ENCODE measurements at regions not wholly inside any gene's neighbourhood (a gene's known extent, or its start where the extent isn't known, plus 50 kb on each side); places are given as distances from the start of the nearest gene placed in this dataset.

DNA sequence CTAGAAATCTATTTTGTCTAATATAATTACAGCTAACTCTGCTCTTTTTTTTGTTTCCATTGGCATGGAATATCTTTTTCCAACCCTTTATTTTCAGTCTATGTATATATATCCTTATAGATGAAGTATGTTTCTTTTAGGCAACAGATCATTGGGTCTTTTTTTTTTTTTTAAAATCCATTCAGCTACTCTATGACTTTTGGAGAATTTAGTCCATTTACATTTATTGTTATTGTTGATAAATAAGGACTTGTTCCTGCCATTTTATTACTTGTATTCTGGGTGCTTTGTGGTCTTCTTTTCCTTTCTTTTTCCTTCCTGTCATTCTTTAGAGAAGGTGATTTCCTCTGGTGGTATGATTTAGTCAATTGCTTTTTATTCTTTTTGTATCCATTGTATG is 296.8 kb downstream of the SMARCA2 start:
- in situ Hi-C loops (cut with HindIII; ENCODE audit: low pct_ligation_motif_present, low sequenced_read_pairs) = no loop called here
- TF ChIP-seq, protein P1, sequence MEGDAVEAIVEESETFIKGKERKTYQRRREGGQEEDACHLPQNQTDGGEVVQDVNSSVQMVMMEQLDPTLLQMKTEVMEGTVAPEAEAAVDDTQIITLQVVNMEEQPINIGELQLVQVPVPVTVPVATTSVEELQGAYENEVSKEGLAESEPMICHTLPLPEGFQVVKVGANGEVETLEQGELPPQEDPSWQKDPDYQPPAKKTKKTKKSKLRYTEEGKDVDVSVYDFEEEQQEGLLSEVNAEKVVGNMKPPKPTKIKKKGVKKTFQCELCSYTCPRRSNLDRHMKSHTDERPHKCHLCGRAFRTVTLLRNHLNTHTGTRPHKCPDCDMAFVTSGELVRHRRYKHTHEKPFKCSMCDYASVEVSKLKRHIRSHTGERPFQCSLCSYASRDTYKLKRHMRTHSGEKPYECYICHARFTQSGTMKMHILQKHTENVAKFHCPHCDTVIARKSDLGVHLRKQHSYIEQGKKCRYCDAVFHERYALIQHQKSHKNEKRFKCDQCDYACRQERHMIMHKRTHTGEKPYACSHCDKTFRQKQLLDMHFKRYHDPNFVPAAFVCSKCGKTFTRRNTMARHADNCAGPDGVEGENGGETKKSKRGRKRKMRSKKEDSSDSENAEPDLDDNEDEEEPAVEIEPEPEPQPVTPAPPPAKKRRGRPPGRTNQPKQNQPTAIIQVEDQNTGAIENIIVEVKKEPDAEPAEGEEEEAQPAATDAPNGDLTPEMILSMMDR (IDR thresholded peaks at IDR 0.05; ENCODE audit: low read depth, low read length, missing control alignments) = no peak
- no peak overlapping the region for H3K4me3 ChIP-seq (ENCODE audit: low read depth, low read length)
- H3K36me3 ChIP-seq (replicated peaks) = no peaks in the 10 kb centered on the region
- no peak for DNase-seq
- no peaks in the 10 kb centered on the region for H3K27me3 ChIP-seq (replicated peaks)
- H3K27ac ChIP-seq = no peak overlapping the region

DNA sequence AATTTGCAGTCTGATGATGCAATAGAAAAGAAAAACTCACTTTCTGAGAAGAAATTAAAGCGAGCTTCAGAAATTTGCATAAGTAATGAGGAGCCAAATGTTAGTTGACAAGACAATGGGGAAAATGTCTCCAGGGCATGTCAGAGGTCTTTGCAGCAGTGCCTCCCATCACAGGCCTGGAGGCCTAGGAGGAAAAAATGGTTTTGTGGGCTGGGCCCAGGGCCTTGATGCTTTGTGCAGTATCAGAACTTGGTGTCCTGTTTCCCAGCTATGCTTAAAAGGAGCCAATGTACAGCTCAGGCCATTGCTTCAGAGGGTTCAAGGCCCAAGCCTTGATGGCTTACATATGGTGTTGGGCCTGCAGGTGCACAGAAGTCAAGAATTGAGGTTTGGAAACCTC is 298.4 kb downstream of the SMARCA2 start:
- in situ Hi-C loops (cut with HindIII; ENCODE audit: low pct_ligation_motif_present, low sequenced_read_pairs) = no loop called here
- no peak overlapping the region for H3K4me3 ChIP-seq (ENCODE audit: low read depth, low read length)
- no peaks in the 10 kb centered on the region for H3K27me3 ChIP-seq (replicated peaks)
- TF ChIP-seq, protein P1 (IDR thresholded peaks at IDR 0.05; ENCODE audit: low read depth, low read length, missing control alignments) = no peak
- H3K36me3 ChIP-seq (replicated peaks) = no peaks in the 10 kb centered on the region
- no peak for DNase-seq
- H3K27ac ChIP-seq = no peak overlapping the region

DNA sequence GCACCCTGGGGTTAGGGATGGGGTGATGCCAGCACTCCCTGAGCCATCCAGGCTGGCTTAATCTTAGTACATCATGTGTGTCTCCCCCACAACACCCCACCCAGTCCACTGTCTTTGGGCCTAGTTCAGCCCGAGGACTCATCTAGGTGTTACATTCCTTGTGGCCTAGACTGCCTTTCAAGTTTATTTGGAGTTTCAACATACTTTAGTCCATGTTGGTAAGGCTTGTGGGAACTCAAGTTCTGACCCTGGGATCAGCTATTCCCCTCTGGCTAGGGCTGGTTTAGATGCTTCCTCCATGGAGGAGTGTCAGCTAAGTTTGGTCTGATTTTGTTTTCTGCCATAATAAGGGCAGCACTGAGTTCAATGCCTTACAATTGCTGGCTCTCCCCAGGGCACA is 302.4 kb downstream of the SMARCA2 start:
- no peak overlapping the region for H3K4me3 ChIP-seq (ENCODE audit: low read depth, low read length)
- no peaks in the 10 kb centered on the region for H3K36me3 ChIP-seq (replicated peaks)
- H3K27ac ChIP-seq = no peak overlapping the region
- in situ Hi-C loops (cut with HindIII; ENCODE audit: low pct_ligation_motif_present, low sequenced_read_pairs) = no loop called here
- TF ChIP-seq, protein P1 (IDR thresholded peaks at IDR 0.05; ENCODE audit: low read depth, low read length, missing control alignments) = no peak
- no peak for DNase-seq
- H3K27me3 ChIP-seq (replicated peaks) = no peaks in the 10 kb centered on the region

DNA sequence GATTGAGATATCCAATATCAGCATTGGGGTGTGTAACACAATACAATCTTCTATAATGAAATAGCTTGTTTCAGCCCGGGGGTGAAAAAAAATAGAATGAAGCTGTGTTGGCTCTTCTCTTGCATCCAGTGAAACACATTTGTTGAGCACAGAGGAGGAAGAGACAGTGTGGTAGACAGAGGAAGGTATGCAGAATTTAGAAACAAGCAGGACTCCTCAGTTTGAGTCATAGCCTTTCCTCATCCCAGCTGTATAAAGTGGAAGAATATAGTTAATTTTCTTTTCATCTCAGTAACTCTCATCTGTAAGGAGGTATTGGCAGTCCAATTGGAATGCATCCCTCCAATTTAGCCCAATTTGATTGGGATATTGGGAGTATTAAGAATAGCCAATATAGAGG is 302.2 kb upstream of the VLDLR start:
- in situ Hi-C loops (cut with HindIII; ENCODE audit: low pct_ligation_motif_present, low sequenced_read_pairs) = no loop called here
- TF ChIP-seq, protein P1 (IDR thresholded peaks at IDR 0.05; ENCODE audit: low read depth, low read length, missing control alignments) = no peak
- Histone ChIP-seq H3K36me3 (replicated peaks) (no peaks in the 10 kb centered on the region), H3K4me3 (ENCODE audit: low read depth, low read length) (no peak overlapping the region), H3K27me3 (replicated peaks) (no peaks in the 10 kb centered on the region), H3K27ac (peak overlapping the region; percentile 19)
- no peak for DNase-seq

DNA sequence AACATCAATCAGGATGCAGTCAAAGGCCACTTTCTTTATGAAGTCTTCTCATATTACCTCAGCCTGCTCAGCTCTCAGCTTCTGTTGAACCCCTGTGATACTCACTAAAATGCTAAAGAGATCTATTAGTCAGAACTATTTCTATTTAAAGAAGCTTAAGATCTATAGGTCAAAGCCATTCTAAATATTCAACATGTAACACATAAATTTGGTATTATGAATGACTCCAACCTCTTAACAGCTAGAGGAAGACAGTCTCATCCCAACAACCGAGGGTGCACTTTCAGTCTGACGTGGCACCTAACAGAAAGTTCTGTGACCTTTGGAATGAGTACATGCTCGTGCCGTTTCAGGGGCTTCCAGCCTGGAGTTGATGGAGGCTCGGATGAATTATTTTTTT is 301.5 kb upstream of the VLDLR start:
- Histone ChIP-seq H3K4me3 (ENCODE audit: low read depth, low read length) (no peak overlapping the region), H3K27me3 (replicated peaks) (no peaks in the 10 kb centered on the region), H3K36me3 (replicated peaks) (no peaks in the 10 kb centered on the region), H3K27ac (no peak overlapping the region)
- peak; percentile 43 for DNase-seq
- in situ Hi-C loops (cut with HindIII; ENCODE audit: low pct_ligation_motif_present, low sequenced_read_pairs) = no loop called here
- TF ChIP-seq, protein P1 (IDR thresholded peaks at IDR 0.05; ENCODE audit: low read depth, low read length, missing control alignments) = no peak

DNA sequence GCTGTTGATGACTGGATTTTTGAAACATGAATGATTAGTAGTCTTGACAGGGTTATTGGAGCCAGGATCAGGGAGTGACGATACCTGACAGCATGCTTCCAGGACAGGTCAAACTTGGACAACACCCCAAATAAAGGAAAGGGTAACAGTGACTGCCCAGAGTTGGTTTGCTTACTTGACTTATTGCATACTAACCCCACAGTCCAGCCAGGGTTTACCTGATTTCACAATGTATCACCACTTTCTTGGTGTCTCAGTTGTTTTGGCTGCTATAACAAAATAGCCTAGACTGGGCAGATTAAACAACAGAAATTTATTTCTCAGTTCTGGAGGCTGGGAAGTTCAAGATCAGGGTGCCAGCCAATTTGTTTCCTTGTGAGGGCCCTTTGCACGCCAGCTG is 301.0 kb upstream of the VLDLR start:
- in situ Hi-C loops (cut with HindIII; ENCODE audit: low pct_ligation_motif_present, low sequenced_read_pairs) = no loop called here
- no peak overlapping the region for H3K4me3 ChIP-seq (ENCODE audit: low read depth, low read length)
- no peaks in the 10 kb centered on the region for H3K27me3 ChIP-seq (replicated peaks)
- no peaks in the 10 kb centered on the region for H3K36me3 ChIP-seq (replicated peaks)
- TF ChIP-seq, protein P1 (IDR thresholded peaks at IDR 0.05; ENCODE audit: low read depth, low read length, missing control alignments) = no peak
- DNase-seq = no peak
- no peak overlapping the region for H3K27ac ChIP-seq

Data from brain microvascular endothelial cell (primary cell).